ENCODE measurements at regions not wholly inside any gene's neighbourhood (a gene's known extent, or its start where the extent isn't known, plus 50 kb on each side); places are given as distances from the start of the nearest gene placed in this dataset.

GRCh38 chr2:215553946-215554345, 118.1 kb upstream of the FN1 start:
- WGBS: 92% methylated on average over 3 of the region's 3 CpGs
- no peaks in the 10 kb centered on the region for H3K36me3 ChIP-seq
- no peaks in the 10 kb centered on the region for H3K27me3 ChIP-seq (replicated peaks; ENCODE audit: insufficient read depth)
- no peak overlapping the region for H3K4me3 ChIP-seq
- no peak for DNase-seq (ENCODE audit: low spot score)
- intact Hi-C loops (cut with DNase I): no loop called here
- H3K4me1 ChIP-seq (replicated peaks): no peaks in the 10 kb centered on the region
- no peaks in the 10 kb centered on the region for H3K9me3 ChIP-seq
- no peak overlapping the region for H3K27ac ChIP-seq
- TF ChIP-seq CTCF (IDR thresholded peaks at IDR 0.05) (no peak), POLR2AphosphoS5 (IDR thresholded peaks at IDR 0.05) (no peak), POLR2A (IDR thresholded peaks at IDR 0.05) (no peak)

GRCh38 chr2:215552144-215552580, 116.3 kb upstream of the FN1 start:
- DNase-seq (ENCODE audit: low spot score): no peak
- Histone ChIP-seq H3K4me1 (replicated peaks) (no peaks in the 10 kb centered on the region), H3K9me3 (no peaks in the 10 kb centered on the region), H3K27ac (no peak overlapping the region), H3K4me3 (no peak overlapping the region), H3K36me3 (no peaks in the 10 kb centered on the region), H3K27me3 (replicated peaks; ENCODE audit: insufficient read depth) (no peaks in the 10 kb centered on the region)
- TF ChIP-seq POLR2A (IDR thresholded peaks at IDR 0.05) (no peak), CTCF (IDR thresholded peaks at IDR 0.05) (no peak), POLR2AphosphoS5 (IDR thresholded peaks at IDR 0.05) (no peak)
- intact Hi-C loops (cut with DNase I): no loop called here
- WGBS: 56% methylated on average over 4 of the region's 4 CpGs

GRCh38 chr2:215550331-215550730, 114.5 kb upstream of the FN1 start:
- no peak overlapping the region for H3K4me3 ChIP-seq
- H3K36me3 ChIP-seq: no peaks in the 10 kb centered on the region
- H3K27me3 ChIP-seq (replicated peaks; ENCODE audit: insufficient read depth): no peaks in the 10 kb centered on the region
- H3K9me3 ChIP-seq: no peaks in the 10 kb centered on the region
- no peaks in the 10 kb centered on the region for H3K4me1 ChIP-seq (replicated peaks)
- 61% methylated on average over 2 of the region's 2 CpGs for WGBS
- DNase-seq (ENCODE audit: low spot score): no peak
- intact Hi-C loops (cut with DNase I): no loop called here
- no peak for TF ChIP-seq POLR2AphosphoS5 (IDR thresholded peaks at IDR 0.05)
- no peak for TF ChIP-seq CTCF (IDR thresholded peaks at IDR 0.05)
- TF ChIP-seq POLR2A (IDR thresholded peaks at IDR 0.05): no peak
- H3K27ac ChIP-seq: no peak overlapping the region

- intact Hi-C loops (cut with DNase I): no loop called here
These were observed 112.8 kb upstream of the FN1 start for GRCh38 chr2:215548714-215549113.

More at GRCh38 chr2:215548714-215549113, 112.8 kb upstream of the FN1 start:
- TF ChIP-seq CTCF (IDR thresholded peaks at IDR 0.05) (no peak), POLR2A (IDR thresholded peaks at IDR 0.05) (no peak), POLR2AphosphoS5 (IDR thresholded peaks at IDR 0.05) (no peak)
- no peaks in the 10 kb centered on the region for H3K4me1 ChIP-seq (replicated peaks)
- no peaks in the 10 kb centered on the region for H3K9me3 ChIP-seq
- 69% methylated on average over 2 of the region's 2 CpGs for WGBS
- no peak overlapping the region for H3K4me3 ChIP-seq
- H3K27ac ChIP-seq: no peak overlapping the region
- H3K27me3 ChIP-seq (replicated peaks; ENCODE audit: insufficient read depth): no peaks in the 10 kb centered on the region
- no peaks in the 10 kb centered on the region for H3K36me3 ChIP-seq
- DNase-seq (ENCODE audit: low spot score): no peak
